H4 (cell line): ENCODE measurements at regions not wholly inside any gene's neighbourhood (a gene's known extent, or its start where the extent isn't known, plus 50 kb on each side); places are given as distances from the start of the nearest gene placed in this dataset.
"Not testable (repeated sequence)": the region's sequence is repeated elsewhere in the genome, so short reads cannot be mapped to it uniquely, and the experiment has no call there.

Experiments
- DNase-seq: peaks from one replicate; pipeline ENCODE4 v3.0.0-alpha.2; 2015; ENCODE audit warnings: low spot score

DNA sequence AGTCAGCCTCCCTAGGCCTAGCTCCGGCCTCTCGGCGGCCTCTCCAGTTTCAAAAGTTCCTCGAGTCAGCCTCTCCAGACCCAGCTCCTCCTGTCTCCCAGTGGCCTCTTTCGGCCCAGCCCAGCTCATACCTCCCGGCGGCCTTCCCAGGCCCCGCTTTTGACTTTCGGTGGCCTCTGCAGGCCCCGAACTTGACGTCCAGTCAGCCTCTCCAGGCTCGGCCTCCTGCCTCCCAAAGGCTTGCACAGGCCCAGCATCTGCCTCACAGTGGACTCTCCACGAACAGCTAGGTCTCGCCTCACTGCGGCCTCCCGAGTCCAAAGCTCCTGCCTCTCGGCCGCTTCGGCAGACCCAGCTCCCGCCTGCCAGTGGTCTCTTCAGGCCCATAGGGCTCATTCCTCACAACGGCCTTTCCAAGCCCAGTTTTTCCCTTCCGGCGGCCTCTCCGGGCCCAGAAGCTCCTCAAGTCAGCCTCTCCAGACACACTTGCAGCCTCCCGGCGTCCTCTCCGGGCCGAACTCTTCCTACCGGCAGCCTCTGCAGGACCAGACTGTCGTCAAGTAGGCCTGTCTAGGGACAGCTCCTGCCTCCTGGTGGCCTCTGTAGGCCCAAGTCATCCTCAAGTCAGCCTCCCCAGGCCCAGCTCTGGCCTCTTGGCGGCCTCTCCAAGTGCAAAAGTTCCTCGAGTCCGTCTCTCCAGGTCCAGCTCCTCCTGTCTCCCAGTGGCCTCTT lies 249.9 kb upstream of the ZNF722 start:
- peak; percentile 1 for DNase-seq

DNA sequence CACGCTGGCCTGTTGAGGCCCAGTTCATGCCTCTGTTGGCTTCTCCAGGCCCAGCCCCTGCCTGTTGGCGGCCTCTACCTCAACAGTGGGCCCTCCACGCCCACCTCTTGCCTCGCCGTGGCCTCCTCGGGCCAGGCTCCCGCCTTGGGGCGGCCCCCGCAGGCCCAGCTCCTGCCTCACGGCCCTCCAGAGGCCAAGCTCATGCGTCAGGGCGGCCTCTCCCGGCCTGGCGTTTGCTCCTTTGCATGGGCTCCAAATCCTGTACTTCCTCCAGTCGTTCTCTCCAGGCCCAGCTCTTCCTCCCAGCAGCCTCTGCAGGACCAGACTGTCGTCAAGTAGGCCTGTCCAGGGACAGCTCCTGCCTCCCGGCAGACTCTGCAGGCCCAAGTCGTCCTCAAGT lies 246.2 kb upstream of the ZNF722 start:
- not testable (repeated sequence) for DNase-seq

DNA sequence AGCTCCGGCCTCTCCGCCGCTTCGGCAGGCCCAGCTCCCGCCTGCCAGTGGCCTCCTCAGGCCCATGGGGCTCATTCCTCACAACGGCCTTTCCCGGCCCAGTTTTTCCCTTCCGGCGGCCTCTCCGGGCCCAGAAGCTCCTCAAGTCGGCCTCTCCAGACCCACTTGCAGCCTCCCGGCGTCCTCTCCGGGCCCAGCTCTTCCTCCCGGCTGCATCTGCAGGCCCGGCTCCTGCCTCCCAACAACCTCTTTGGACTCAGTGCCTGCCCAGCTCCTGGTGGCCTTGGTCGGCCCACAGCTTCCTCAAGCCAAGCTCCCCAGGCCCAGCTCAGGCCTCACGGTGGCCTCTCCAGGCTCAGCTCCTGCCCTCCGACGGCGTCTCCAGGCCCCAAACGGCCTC lies 245.5 kb upstream of the ZNF722 start:
- DNase-seq, result not testable (repeated sequence)

DNA sequence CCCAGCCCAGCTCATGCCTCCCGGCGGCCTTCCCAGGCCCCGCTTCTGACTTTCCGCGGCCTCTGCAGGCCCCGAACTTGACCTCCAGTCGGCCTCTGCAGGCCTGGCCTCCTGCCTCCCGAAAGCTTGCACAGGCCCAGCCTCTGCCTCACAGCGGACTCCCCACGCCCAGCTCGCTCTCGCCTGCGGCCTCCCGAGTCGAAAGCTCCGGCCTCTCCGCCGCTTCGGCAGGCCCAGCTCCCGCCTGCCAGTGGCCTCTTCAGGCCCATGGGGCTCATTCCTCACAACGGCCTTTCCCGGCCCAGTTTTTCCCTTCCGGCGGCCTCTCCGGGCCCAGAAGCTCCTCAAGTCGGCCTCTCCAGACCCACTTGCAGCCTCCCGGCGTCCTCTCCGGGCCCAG lies 238.4 kb upstream of the ZNF722 start:
- DNase-seq, result not testable (repeated sequence)

DNA sequence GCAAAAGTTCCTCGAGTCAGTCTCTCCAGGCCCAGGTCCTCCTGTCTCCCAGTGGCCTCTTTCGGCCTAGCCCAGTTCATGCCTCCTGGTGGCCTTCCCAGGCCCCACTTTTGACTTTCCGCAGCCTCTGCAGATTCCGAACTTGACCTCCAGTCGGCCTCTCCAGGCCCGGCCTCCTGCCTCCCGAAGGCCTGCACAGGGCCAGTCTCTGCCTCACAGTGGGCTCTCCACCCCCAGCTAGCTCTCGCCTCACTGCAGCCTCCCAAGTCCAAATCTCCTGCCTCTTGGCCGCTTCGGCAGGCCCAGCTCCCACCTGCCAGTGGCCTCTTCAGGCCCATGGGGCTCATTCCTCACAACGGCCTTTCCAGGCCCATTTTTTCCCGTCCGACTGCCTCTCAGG lies 233.1 kb upstream of the ZNF722 start:
- DNase-seq, result not testable (repeated sequence)

DNA sequence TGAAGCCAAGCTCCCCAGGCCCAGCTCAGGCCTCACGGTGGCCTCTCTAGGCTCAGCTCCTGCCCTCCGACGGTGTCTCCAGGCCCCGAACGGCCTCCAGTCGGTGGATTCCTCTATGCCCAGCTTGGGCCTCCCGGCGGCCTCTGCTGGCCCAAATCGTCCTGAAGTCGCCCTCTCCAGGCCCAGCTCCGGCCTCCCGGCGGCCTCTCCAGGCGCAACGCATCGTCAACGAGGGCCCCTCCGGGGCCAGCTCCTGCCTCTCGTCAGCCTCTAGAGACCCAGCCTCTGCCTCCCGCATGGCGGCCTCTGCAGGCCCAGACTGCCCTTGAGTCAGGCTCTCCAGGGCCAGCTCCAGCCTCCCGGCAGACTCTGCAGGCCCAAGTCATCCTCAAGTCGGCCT lies 232.5 kb upstream of the ZNF722 start:
- not testable (repeated sequence) for DNase-seq

DNA sequence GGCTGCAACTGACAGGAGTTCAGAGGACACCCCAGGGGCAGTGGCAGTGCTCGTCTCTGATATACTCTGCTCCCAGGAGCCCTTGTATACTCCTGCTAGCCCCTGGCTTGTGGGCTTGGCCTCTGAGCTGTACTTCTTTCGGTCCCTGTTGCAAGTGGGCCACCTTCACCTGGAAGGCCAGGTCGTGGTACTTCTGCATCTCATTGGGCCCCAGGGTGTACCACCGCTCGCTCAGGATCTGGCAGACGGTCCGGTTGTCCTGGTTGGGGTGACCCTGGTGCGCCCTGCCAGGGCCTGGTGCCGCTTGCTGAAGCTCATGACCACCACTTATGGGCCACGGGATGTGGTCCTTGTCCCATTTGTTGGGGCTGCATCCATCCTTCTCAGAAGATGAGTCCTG lies 228.5 kb upstream of the ZNF722 start:
- not testable (repeated sequence) for DNase-seq

DNA sequence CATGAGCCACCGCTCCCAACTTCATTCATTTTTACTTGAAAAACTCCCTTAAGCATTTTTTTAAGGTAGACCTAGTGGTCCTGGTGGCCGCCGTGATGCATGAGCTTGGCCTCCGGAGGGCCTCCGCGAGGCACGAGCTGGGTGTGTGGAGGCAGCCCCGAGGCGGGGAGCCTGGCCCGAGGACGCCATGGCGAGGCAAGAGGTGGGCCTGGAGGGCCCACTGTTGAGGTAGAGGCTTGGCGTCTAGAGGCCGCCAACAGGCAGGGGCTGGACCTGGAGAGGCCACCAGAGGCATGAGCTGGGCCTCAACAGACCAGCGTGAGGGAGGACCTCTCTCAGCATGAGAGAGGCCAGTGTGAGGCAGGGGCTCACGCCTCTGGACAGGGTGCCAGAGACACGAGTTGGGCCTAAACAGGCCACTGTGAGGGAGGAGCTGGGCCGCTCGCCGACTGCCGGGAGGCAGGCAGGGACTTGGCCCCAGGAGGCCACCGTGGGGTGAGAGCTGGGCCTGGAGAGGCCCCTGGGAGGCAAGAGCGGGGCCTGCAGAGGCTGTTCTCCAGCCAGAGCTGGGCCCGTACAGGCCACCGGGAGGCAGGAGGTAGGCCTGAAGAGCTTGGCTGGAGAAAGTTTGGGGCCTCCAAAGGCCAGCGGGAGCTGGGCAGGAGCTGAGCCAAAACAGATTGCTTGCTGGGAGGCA lies 227.1 kb upstream of the ZNF722 start:
- not testable (repeated sequence) for DNase-seq

DNA sequence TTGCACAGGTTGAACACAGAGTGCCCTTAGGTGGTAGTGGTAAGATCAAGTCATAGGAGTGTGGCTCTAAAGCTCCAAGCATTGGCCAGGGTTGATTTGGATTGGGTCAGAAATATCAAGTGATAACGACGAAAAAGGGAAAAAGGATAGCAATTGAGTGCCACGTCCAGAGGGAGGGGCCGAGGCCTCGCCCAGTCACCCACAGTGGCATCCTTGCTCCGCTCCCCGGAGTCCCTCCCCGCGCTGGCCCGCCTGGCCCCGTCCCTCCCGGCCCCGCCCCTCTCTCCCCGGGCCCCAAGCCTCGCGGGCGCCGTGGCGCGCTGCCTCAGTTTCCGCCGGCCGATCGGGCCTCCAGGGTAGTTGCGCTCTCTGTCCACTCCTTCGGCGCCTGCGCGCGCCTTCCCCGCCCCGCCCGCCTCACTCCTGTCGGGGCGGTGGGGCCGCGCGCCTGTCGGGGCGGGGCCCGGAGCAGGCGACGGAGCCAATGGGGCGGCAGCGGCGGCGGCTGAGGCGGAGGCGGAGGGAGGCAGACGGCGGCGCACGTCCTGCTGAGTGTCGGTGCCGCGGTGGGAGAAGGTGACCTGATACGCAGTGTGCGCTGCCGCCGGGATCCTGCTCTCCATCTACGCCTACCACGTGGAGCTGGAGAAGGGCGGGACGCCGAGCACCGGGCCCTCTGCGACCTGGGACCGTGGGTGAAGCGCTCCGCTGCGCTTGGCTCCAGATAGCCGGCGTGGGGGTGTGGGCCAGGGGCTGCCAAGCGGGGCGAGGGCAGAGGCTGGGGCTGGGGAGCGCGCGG lies 209.1 kb upstream of the ZNF722 start:
- peak; percentile 40 for DNase-seq

DNA sequence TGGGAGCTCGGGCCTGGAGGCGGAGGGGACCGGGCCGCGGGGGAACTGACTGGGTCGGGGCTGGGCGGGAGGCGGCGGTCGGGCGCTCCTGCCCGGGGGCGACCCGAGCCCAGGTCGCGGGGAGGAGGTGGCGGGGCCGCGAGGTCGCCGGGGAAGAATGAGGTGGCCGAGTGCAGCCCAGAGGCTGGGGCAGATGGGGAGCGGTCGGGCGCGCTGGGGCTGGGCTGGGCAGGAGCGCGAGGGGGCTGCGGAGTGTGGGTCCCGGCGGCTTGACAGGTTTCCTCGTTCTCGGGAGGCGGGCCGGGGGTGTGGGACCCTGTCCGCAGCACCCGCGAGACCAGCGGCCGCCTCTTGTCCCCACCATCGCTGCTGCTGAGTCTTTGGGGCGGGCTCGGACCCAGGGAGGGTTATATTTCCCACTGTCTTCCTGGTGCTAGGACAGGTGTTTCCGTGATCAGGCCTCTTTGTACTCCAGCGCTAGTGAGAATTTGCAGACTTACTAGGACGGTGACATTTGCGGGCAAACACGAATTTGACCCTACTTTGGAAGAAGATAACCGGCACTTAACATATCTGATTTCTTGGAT lies 208.4 kb upstream of the ZNF722 start:
- not testable (repeated sequence) for DNase-seq
